CD4-positive, alpha-beta T cell (primary cell): ENCODE measurements at regions not wholly inside any gene's neighbourhood (a gene's known extent, or its start where the extent isn't known, plus 50 kb on each side); places are given as distances from the start of the nearest gene placed in this dataset.
"Not testable (repeated sequence)": the region's sequence is repeated elsewhere in the genome, so short reads cannot be mapped to it uniquely, and the experiment has no call there.

ENCODE experiments used
- ATAC-seq: fragments of 200-7000 bp; cut with Tn5 transposase; one replicate; pipeline ENCODE4 v1.10.0; 2022; ENCODE audit warnings: mild to moderate bottlenecking; ENCODE audit not compliant: poor library complexity
- CTCF ChIA-PET: fragments of 350-600 bp; sonication (Branson Sonifier 250); formaldehyde crosslinking; loops from one replicate; lab custom pipeline; 2021; ENCODE audit warnings: antibody characterized with exemption, inconsistent platforms; lab: Charles Lee
- POLR2A ChIA-PET: fragments of 350-600 bp; sonication (Branson Sonifier 250); formaldehyde crosslinking; loops from one replicate; lab custom pipeline; 2021; ENCODE audit warnings: antibody characterized with exemption, inconsistent platforms; lab: Charles Lee
- DNase-seq, 14 experiments: peaks; one replicate each; pipeline ENCODE4 v3.0.0-alpha.2; 2013 to 2020; ENCODE audit warnings: mixed read lengths in 2 of 14
- H3K27ac ChIP-seq, 2 donors: one replicate each; pipeline versions ENCODE4 v1.5.1 to v1.7.0; 2013; ENCODE audit warnings: low read length in 2 of 2, low read depth in 1 of 2, mild to moderate bottlenecking in 1 of 2
- H3K27me3 ChIP-seq, 2 experiments: 1 replicate in 1 of 2; 2 replicates in 1 of 2; pipeline versions ENCODE4 v1.6.1 to v1.7.0; 2013; ENCODE audit warnings: low read length in 2 of 2, control low read depth in 1 of 2, mild to moderate bottlenecking in 1 of 2, moderate library complexity in 1 of 2; ENCODE audit not compliant: insufficient read depth in 2 of 2, control insufficient read depth in 1 of 2
- H3K36me3 ChIP-seq: one replicate; pipeline ENCODE4 v1.6.1; 2013; ENCODE audit warnings: low read length, control low read depth; ENCODE audit not compliant: insufficient read depth
- H3K4me1 ChIP-seq: one replicate; pipeline ENCODE4 v1.6.1; 2013; ENCODE audit warnings: low read length, control low read depth; ENCODE audit not compliant: insufficient read depth
- H3K4me3 ChIP-seq: one replicate; pipeline ENCODE4 v1.5.1; 2013; ENCODE audit warnings: mild to moderate bottlenecking, low read length, moderate library complexity
- H3K9me3 ChIP-seq, 2 experiments: 1 replicate in 1 of 2; 2 replicates in 1 of 2; pipeline versions ENCODE4 v1.6.1 to v1.7.0; 2013; ENCODE audit warnings: low read length in 2 of 2, mild to moderate bottlenecking in 2 of 2, control low read depth in 1 of 2, moderate library complexity in 1 of 2; ENCODE audit not compliant: control insufficient read depth in 1 of 2, insufficient read depth in 1 of 2
- H3K27ac Mint-ChIP-seq: one replicate; pipeline ENCODE4 v1.8.0; 2020; ENCODE audit warnings: mixed read lengths
- H3K27me3 Mint-ChIP-seq: one replicate; pipeline ENCODE4 v1.8.0; 2021; ENCODE audit warnings: mixed read lengths
- H3K36me3 Mint-ChIP-seq: one replicate; pipeline ENCODE4 v1.8.0; 2021; ENCODE audit warnings: low read depth, mixed read lengths
- H3K4me1 Mint-ChIP-seq: one replicate; pipeline ENCODE4 v1.8.0; 2021; ENCODE audit warnings: low read depth, mixed read lengths
- H3K4me3 Mint-ChIP-seq: one replicate; pipeline ENCODE4 v1.8.0; 2020; ENCODE audit warnings: mild to moderate bottlenecking, mixed read lengths
- H3K9me3 Mint-ChIP-seq: one replicate; pipeline ENCODE4 v1.8.0; 2020; ENCODE audit warnings: mixed read lengths
- intact Hi-C, 2 experiments: fragments of 100-400 bp; cut with DNase I in 1 of 2; cut with micrococcal nuclease in 1 of 2; formaldehyde crosslinking; loops; one replicate each; pipeline versions ENCODE4 v1.15.1 to v1.9.0; 2023 to 2025; cut with DNase I, micrococcal nuclease
- TF ChIP-seq, protein P1 (sequence below): fragments of 200-600 bp; IDR thresholded peaks from one replicate; pipeline ENCODE4 v1.8.0; 2022; ENCODE audit warnings: antibody characterized with exemption, mild to moderate bottlenecking

DNA sequence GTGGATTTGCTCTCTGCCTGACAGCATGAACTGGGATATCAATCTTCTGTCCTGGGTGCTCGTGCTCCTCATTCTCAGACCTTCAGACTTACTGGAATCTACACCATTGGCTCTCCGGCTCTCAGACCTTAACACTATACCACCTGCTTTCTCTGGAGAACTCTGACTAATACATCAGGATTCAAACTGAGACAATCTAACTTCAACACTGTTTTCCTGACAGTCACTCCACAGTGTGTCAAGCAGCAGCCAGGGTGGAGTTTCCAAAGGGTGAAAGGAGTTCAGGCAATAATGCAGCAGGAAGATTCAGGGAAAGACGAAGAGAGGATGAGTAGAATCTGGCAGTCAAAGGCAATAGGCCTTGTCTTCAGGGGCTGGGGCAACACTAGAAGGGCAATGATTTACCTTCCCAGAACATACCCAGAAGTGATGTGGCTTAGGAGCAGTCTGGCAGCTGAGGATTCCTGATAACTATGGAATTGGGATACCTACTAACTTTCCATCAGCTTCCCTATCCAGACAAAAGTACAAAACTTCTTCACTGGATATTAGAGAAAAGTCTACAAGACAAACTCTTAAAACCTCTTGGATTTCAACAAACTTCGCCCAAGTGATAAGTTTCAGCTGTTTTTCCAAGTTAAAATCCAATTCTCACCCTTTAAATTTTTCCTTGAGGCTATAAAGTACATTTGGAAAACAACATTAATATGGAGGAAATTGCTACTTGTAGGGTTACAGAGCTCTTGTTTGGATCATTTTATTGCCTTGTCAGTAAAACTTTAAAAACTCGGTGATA is 58.4 kb upstream of the SLIT2 start:
- H3K27ac Mint-ChIP-seq = no peak overlapping the region
- ChIA-PET POLR2A (no interaction called here), CTCF (no interaction called here)
- peaks cover 18% of the 10 kb centered on the region for H3K9me3 Mint-ChIP-seq
- no peak overlapping the region for H3K4me3 ChIP-seq
- ATAC-seq = no peak
- H3K27ac ChIP-seq = no peak overlapping the region
- no peak for DNase-seq
- TF ChIP-seq, protein P1, sequence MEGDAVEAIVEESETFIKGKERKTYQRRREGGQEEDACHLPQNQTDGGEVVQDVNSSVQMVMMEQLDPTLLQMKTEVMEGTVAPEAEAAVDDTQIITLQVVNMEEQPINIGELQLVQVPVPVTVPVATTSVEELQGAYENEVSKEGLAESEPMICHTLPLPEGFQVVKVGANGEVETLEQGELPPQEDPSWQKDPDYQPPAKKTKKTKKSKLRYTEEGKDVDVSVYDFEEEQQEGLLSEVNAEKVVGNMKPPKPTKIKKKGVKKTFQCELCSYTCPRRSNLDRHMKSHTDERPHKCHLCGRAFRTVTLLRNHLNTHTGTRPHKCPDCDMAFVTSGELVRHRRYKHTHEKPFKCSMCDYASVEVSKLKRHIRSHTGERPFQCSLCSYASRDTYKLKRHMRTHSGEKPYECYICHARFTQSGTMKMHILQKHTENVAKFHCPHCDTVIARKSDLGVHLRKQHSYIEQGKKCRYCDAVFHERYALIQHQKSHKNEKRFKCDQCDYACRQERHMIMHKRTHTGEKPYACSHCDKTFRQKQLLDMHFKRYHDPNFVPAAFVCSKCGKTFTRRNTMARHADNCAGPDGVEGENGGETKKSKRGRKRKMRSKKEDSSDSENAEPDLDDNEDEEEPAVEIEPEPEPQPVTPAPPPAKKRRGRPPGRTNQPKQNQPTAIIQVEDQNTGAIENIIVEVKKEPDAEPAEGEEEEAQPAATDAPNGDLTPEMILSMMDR = no peak
- H3K4me1 ChIP-seq = no peaks in the 10 kb centered on the region
- no peaks in the 10 kb centered on the region for H3K27me3 ChIP-seq
- H3K27me3 Mint-ChIP-seq = no peaks in the 10 kb centered on the region
- no peak overlapping the region for H3K4me3 Mint-ChIP-seq
- peaks cover 0 to 3% of the 10 kb centered on the region in 2 experiments for H3K9me3 ChIP-seq
- H3K4me1 Mint-ChIP-seq = no peaks in the 10 kb centered on the region
- H3K36me3 Mint-ChIP-seq = no peaks in the 10 kb centered on the region
- H3K36me3 ChIP-seq = no peaks in the 10 kb centered on the region
- intact Hi-C loops = no loop called here

DNA sequence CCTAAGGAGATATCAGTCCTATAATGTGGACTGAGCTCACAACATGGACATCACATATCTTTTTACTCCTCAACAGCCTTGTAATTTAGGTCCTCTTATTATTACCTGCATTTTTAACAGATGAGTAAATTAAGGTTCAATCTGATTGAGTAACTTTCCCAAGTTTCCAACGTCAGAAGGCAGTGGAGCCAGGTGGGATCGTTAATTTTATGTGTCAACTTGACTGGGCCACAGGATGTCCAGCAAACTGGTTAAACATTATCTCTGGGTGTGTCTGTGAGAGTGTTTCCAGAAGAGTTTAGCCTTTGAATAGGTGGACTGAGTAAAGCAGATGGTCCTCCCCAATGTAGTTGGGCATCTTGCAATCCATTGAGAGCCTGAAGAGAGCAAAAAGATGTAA is 59.0 kb upstream of the SLIT2 start:
- Mint-ChIP-seq H3K4me1 (no peaks in the 10 kb centered on the region), H3K9me3 (peaks cover 22% of the 10 kb centered on the region), H3K36me3 (no peaks in the 10 kb centered on the region), H3K4me3 (no peak overlapping the region), H3K27me3 (no peaks in the 10 kb centered on the region), H3K27ac (no peak overlapping the region)
- H3K27ac ChIP-seq = no peak overlapping the region
- ATAC-seq (no peak), DNase-seq (no peak)
- peaks cover 0 to 3% of the 10 kb centered on the region in 2 experiments for H3K9me3 ChIP-seq
- TF ChIP-seq, protein P1 = no peak
- H3K27me3 ChIP-seq = no peaks in the 10 kb centered on the region
- no peak overlapping the region for H3K4me3 ChIP-seq
- no peaks in the 10 kb centered on the region for H3K36me3 ChIP-seq
- POLR2A ChIA-PET = no interaction called here
- CTCF ChIA-PET = no interaction called here
- intact Hi-C loops = no loop called here
- no peaks in the 10 kb centered on the region for H3K4me1 ChIP-seq

DNA sequence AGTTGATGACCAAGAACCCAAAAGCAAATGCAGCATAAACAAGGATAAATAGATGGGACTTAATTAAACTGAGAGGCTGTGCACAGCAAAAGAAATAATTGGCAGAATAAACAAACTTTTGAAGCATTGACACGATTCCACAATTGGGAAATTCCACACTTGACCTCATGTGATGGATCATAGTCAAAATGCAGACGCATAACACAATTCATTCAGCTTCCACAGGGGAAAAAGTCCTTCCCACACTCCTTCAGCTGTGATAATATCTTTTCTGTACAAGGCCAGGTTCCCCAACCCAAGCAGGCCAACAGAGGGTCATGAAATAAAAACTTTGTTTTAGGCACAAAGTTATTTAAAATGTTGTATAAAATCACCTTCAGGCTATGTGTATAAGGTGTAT is 66.6 kb upstream of the SLIT2 start:
- no peaks in the 10 kb centered on the region for H3K36me3 ChIP-seq
- no peaks in the 10 kb centered on the region for H3K27me3 ChIP-seq
- no peak overlapping the region for H3K27ac ChIP-seq
- no peak for ATAC-seq
- ChIA-PET POLR2A (no interaction called here), CTCF (no interaction called here)
- H3K4me3 Mint-ChIP-seq = no peak overlapping the region
- H3K4me1 Mint-ChIP-seq = no peaks in the 10 kb centered on the region
- no peaks in the 10 kb centered on the region for H3K4me1 ChIP-seq
- intact Hi-C loops = no loop called here
- H3K27ac Mint-ChIP-seq = no peak overlapping the region
- peaks cover 28% of the 10 kb centered on the region for H3K9me3 Mint-ChIP-seq
- no peak for DNase-seq
- H3K9me3 ChIP-seq = no peaks in the 10 kb centered on the region
- H3K4me3 ChIP-seq = no peak overlapping the region
- no peaks in the 10 kb centered on the region for H3K27me3 Mint-ChIP-seq
- H3K36me3 Mint-ChIP-seq = no peaks in the 10 kb centered on the region
- TF ChIP-seq, protein P1 = no peak

DNA sequence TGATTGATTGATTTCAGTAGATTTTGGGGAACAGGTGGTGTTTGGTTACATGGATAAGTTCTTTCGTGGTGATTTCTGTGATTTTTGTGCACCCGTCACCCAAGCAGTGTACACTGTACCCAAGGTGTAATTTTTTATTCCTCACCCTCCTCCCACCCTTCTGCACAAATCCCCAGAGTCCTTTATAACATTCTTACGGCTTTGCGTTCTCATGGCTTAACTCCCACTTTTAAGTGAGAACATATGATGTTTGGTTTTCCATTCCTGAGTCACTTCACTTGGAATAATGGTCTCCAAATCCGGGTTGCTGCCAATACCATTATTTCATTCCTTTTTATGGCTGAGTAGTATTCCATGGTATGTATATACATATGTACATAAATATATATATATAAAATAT is 68.6 kb upstream of the SLIT2 start:
- H3K36me3 Mint-ChIP-seq, POLR2A ChIA-PET, H3K27me3 ChIP-seq, H3K4me1 ChIP-seq, intact Hi-C loops, H3K4me3 ChIP-seq, DNase-seq, CTCF ChIA-PET, H3K36me3 ChIP-seq, H3K27me3 Mint-ChIP-seq, H3K4me3 Mint-ChIP-seq, H3K27ac Mint-ChIP-seq, H3K4me1 Mint-ChIP-seq, ATAC-seq, H3K27ac ChIP-seq, H3K9me3 ChIP-seq: not testable (repeated sequence)
- peaks cover 17% of the 10 kb centered on the region for H3K9me3 Mint-ChIP-seq
